ENCODE measurements at regions not wholly inside any gene's neighbourhood (a gene's known extent, or its start where the extent isn't known, plus 50 kb on each side); places are given as distances from the start of the nearest gene placed in this dataset.

DNA sequence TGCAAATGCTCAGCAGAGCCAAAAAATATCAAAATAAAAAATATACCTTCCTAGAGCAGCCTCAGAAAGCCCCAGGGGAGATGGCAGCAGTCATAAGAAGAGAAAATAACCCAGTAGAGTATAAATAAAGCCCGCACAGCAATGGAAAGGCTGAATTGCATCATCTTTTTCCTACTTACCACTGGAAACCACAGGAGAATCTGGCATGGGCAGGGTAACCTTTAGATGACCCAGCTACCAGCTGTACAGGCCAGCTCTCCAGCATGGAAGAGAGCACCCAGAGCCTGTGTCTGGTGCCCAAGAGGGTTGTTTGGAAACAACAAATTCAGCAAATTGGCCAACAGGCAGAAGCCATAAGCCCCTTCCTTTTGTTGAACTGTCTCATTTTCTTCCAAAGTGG, 253.1 kb downstream of the OMA1 start:
- TF ChIP-seq, protein P1, sequence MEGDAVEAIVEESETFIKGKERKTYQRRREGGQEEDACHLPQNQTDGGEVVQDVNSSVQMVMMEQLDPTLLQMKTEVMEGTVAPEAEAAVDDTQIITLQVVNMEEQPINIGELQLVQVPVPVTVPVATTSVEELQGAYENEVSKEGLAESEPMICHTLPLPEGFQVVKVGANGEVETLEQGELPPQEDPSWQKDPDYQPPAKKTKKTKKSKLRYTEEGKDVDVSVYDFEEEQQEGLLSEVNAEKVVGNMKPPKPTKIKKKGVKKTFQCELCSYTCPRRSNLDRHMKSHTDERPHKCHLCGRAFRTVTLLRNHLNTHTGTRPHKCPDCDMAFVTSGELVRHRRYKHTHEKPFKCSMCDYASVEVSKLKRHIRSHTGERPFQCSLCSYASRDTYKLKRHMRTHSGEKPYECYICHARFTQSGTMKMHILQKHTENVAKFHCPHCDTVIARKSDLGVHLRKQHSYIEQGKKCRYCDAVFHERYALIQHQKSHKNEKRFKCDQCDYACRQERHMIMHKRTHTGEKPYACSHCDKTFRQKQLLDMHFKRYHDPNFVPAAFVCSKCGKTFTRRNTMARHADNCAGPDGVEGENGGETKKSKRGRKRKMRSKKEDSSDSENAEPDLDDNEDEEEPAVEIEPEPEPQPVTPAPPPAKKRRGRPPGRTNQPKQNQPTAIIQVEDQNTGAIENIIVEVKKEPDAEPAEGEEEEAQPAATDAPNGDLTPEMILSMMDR (IDR thresholded peaks at IDR 0.05; ENCODE audit: insufficient read depth, low read length, poor library complexity, severe bottlenecking), result no peak
- no peak for TF ChIP-seq EZH2phosphoT487 (conservative IDR thresholded peaks at IDR 0.05; ENCODE audit: low read length)
